HepG2 (cell line): ENCODE measurements at regions not wholly inside any gene's neighbourhood (a gene's known extent, or its start where the extent isn't known, plus 50 kb on each side); places are given as distances from the start of the nearest gene placed in this dataset.

Experiments
- ATAD3A ChIP-seq: sonication (generic); formaldehyde crosslinking; IDR thresholded peaks from 2 replicates; pipeline ENCODE4 v1.4.0; 2020; ENCODE audit warnings: missing genetic modification reagents
- FOXM1 ChIP-seq: sonication (generic); formaldehyde crosslinking; IDR thresholded peaks from 2 replicates; pipeline ENCODE4 v1.5.0; 2020; ENCODE audit warnings: missing genetic modification reagents
- HDAC1 ChIP-seq: sonication (generic); formaldehyde crosslinking; IDR thresholded peaks from 2 replicates; pipeline ENCODE4 v1.5.1; 2020; ENCODE audit warnings: mild to moderate bottlenecking, missing genetic modification reagents
- KDM6A ChIP-seq: IDR thresholded peaks from 2 replicates; pipeline ENCODE4 v1.6.1; 2016; ENCODE audit warnings: low read depth
- MAFK ChIP-seq, 2 experiments: IDR thresholded peaks in 1 of 2; conservative IDR thresholded peaks in 1 of 2; 2 replicates each; pipeline ENCODE4 v1.6.1; 2011; ENCODE audit warnings: improper control_type of control experiment in 2 of 2, low read length in 2 of 2
- NKX3-1 ChIP-seq: sonication (generic); formaldehyde crosslinking; IDR thresholded peaks from 2 replicates; pipeline ENCODE4 v1.5.0; 2020; ENCODE audit warnings: missing genetic modification reagents
- SOX6 ChIP-seq, 2 experiments: fragments of 450-650 bp in 1 of 2; sonication (generic) in 1 of 2; formaldehyde crosslinking in 1 of 2; IDR thresholded peaks; 2 replicates each; pipeline versions ENCODE4 v1.4.0 to v1.6.1; 2017 to 2020; ENCODE audit warnings: antibody characterized with exemption in 1 of 2, mild to moderate bottlenecking in 1 of 2, missing genetic modification reagents in 1 of 2
- STAG1 ChIP-seq: sonication (generic); formaldehyde crosslinking; IDR thresholded peaks from 2 replicates; pipeline ENCODE4 v1.4.0; 2020; ENCODE audit warnings: missing genetic modification reagents
- TF ChIP-seq, protein P1 (sequence below): sonication (generic); formaldehyde crosslinking; IDR thresholded peaks from 2 replicates; pipeline ENCODE4 v1.4.0; 2020; ENCODE audit warnings: missing genetic modification reagents
- TF ChIP-seq, protein P2 (sequence below): sonication (generic); formaldehyde crosslinking; IDR thresholded peaks from 2 replicates; pipeline ENCODE4 v1.4.0; 2020; ENCODE audit warnings: mild to moderate bottlenecking, missing genetic modification reagents

DNA sequence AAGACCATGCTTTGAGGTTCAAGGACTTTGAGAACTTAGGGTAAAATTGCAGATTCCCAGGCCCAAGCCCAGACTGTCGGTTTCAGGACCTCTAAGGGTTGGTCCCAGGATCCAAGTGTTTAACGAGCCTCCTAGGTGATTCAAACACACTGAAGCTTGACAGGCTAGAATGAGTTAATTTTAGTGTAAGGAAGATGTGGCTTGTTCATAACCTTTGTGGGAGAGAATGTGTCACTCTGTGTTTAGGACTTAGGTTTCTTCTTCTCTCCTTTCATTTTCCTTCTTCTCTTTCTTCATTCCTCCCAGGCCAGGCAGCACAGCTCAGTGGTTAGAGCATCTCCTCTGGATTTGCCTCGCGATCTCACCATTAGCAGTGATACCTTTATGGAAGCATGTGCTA, 104.8 kb upstream of the KCNG1 start (continued):
- TF ChIP-seq, protein P1, sequence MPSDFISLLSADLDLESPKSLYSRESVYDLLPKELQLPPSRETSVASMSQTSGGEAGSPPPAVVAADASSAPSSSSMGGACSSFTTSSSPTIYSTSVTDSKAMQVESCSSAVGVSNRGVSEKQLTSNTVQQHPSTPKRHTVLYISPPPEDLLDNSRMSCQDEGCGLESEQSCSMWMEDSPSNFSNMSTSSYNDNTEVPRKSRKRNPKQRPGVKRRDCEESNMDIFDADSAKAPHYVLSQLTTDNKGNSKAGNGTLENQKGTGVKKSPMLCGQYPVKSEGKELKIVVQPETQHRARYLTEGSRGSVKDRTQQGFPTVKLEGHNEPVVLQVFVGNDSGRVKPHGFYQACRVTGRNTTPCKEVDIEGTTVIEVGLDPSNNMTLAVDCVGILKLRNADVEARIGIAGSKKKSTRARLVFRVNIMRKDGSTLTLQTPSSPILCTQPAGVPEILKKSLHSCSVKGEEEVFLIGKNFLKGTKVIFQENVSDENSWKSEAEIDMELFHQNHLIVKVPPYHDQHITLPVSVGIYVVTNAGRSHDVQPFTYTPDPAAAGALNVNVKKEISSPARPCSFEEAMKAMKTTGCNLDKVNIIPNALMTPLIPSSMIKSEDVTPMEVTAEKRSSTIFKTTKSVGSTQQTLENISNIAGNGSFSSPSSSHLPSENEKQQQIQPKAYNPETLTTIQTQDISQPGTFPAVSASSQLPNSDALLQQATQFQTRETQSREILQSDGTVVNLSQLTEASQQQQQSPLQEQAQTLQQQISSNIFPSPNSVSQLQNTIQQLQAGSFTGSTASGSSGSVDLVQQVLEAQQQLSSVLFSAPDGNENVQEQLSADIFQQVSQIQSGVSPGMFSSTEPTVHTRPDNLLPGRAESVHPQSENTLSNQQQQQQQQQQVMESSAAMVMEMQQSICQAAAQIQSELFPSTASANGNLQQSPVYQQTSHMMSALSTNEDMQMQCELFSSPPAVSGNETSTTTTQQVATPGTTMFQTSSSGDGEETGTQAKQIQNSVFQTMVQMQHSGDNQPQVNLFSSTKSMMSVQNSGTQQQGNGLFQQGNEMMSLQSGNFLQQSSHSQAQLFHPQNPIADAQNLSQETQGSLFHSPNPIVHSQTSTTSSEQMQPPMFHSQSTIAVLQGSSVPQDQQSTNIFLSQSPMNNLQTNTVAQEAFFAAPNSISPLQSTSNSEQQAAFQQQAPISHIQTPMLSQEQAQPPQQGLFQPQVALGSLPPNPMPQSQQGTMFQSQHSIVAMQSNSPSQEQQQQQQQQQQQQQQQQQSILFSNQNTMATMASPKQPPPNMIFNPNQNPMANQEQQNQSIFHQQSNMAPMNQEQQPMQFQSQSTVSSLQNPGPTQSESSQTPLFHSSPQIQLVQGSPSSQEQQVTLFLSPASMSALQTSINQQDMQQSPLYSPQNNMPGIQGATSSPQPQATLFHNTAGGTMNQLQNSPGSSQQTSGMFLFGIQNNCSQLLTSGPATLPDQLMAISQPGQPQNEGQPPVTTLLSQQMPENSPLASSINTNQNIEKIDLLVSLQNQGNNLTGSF = no peak
- TF ChIP-seq MAFK (conservative IDR thresholded peaks at IDR 0.05 in 1 of 2, IDR thresholded peaks at IDR 0.05 in 1 of 2; ENCODE audit: low read length in 2 of 2) = no peak
- TF ChIP-seq KDM6A (CRISPR knock-in tag) = no peak
- no peak for TF ChIP-seq FOXM1
- TF ChIP-seq, protein P2, sequence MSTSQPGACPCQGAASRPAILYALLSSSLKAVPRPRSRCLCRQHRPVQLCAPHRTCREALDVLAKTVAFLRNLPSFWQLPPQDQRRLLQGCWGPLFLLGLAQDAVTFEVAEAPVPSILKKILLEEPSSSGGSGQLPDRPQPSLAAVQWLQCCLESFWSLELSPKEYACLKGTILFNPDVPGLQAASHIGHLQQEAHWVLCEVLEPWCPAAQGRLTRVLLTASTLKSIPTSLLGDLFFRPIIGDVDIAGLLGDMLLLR (CRISPR knock-in tag) = no peak
- no peak for TF ChIP-seq STAG1 (CRISPR knock-in tag)
- TF ChIP-seq SOX6 (IDR thresholded peaks at IDR 0.05) = no peak
- no peak for TF ChIP-seq SOX6 (CRISPR knock-in tag; IDR thresholded peaks at IDR 0.05)
- TF ChIP-seq ATAD3A (CRISPR knock-in tag) = no peak
- TF ChIP-seq HDAC1 = no peak
- no peak for TF ChIP-seq NKX3-1 (CRISPR knock-in tag)
